Epithelial cell of prostate (primary cell): ENCODE measurements at regions not wholly inside any gene's neighbourhood (a gene's known extent, or its start where the extent isn't known, plus 50 kb on each side); places are given as distances from the start of the nearest gene placed in this dataset.

Experiments used
- DNase-seq: peaks from one replicate; pipeline ENCODE4 v3.0.0-alpha.2; 2011; ENCODE audit warnings: low read depth, low spot score
- H3K27ac ChIP-seq: fragments of 450-650 bp; 2 replicates; pipeline ENCODE4 v1.5.1; 2017; ENCODE audit warnings: mild to moderate bottlenecking

DNA sequence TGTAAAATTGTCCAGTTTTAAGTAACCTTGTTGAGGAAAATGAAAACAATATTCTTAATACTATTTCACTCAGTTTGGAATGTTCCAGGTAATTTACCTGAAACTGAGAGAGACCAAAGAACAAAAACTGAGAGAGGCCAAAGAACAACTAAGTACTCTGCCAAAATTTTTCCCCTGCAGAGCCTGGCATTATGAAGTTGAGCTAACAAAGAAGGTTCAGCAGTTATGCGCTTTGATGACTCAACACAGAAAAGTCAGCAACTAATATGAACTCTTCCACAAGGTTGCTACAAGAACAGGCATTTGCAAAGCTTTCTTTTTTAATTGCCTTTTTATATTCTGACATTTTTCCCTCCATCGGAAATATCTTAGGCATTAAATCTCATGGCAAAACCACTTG, 270.9 kb downstream of the CHRM3 start:
- no peak for DNase-seq
- no peak overlapping the region for H3K27ac ChIP-seq

DNA sequence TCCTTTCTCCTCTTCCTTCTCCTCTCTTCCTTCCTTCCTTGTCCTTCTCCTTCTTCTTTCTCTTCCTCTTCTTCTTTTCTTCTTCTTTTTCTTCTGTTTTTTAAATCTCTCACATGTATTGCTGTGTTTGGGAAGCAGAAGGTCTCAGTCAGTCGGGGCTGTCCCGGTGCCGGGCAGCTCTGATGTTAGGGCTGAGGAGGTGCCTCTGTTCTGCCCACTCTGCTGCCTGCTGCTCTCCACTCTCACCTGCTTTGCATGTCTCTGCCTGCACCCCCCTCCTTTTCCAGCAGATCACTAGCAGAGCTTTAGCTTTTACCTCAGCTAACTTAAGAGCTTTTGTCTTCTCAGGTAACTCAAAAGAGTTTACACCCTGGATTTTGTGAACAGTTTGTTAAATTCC, 276.6 kb downstream of the CHRM3 start:
- DNase-seq = no peak
- H3K27ac ChIP-seq = no peak overlapping the region

DNA sequence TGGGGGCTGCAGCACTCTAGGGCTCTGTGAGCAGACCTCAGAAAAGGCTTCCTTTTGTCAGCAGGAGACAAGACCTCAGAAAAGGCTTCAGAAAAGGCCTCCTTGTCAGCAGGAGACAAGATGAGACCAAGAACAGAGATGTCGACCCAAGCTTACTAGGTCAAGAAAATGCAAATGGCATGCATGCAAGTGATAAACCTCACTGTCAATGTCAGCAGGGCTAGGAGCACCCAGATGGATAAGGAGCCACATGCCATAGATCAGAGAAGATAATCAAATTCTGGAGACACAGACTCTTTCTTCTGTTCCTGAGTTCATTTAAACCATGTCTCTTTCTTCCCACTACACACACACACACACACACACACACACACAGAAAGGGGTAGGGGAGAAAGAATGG, 285.9 kb downstream of the CHRM3 start:
- no peak overlapping the region for H3K27ac ChIP-seq
- no peak for DNase-seq

DNA sequence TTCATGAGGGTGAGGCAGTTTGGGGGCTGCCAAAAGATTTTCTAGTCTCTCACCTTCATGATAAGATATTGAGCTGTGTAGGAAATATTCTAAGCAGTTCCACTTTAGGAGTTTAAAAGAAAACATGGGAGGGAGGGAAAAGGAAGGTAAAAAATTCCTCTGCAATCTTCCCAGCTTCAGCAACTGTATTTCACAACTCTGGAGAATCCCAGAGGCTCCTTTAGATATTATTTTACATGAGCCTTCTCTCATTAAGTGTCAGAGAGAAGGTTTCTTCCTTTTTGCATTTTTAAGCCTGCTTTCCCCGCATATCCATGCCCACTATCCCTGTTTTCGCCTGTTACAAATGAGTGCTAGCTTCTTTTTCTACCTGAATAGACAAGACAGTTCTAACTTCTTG, 289.4 kb downstream of the CHRM3 start:
- no peak for DNase-seq
- no peak overlapping the region for H3K27ac ChIP-seq

DNA sequence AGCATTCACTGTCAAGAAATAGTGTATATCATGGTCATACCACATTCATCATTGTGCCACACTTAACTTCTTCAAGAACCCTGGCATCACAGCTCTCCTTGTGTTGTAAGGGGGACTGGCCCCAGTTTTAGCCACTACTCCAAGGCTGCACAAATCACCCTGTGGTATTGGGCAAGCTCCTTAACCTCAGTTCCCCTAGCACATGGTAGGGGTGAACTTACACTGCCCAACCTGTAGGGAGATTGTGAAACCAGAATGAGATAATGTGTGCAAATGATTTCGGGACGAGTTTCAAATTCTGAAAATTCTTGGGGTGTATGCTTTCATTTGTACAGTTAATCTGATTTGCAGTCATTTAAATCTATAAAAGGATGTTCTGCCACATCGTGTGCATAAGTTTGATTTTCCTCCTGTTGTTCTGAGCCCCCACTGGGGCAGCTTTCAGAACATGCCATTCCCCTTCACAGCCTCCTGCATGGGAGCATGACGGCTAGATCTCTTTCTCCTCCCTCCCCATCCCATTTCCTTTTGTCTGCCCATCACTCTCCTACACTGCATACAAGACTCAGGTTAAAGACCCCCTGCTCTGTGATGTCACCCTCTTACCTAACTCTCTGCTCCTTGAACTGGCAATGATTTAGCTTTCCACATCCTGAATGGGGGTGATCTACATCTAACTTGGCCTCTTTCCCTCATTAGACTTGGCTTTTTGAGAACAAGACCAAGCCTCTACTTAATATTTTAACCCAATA, 290.3 kb downstream of the CHRM3 start:
- DNase-seq = no peak
- no peak overlapping the region for H3K27ac ChIP-seq

DNA sequence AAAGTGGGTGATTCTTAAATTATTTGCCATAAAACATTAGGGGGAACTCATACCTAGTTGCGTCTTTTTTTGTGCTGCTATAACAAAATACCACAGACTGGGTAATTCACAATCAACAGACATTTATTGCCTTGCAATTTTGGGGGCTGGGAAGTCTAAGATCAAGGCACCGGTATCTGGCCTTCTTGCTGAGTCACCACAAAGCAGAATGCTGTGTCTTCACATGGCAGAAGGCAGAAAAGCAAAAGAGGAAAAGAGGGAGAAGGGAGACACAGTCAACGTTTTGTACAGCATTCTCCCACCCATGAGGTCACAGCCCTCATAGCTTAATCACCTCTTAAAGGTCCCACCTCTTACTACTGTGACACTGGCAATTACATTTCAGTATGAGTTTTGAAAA, 291.0 kb downstream of the CHRM3 start:
- no peak for DNase-seq
- no peak overlapping the region for H3K27ac ChIP-seq

DNA sequence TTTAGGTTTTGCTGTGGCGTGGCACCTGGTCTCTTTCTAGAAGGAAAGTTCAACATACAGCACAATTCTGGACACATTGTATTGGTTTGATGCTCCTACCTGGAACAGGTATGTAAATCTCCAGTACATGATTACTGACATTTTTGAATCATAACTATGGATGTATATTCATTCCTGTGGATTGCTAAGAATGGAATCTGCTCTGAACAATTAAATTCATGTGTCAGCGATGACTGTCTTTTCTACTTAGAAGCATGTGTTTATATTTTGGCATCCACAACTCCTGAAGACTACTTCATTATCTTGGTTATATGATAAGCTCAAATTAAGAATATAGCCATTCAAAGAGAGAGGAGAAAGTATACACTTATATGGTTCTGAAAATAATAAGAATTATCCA, 291.8 kb downstream of the CHRM3 start:
- no peak overlapping the region for H3K27ac ChIP-seq
- no peak for DNase-seq

DNA sequence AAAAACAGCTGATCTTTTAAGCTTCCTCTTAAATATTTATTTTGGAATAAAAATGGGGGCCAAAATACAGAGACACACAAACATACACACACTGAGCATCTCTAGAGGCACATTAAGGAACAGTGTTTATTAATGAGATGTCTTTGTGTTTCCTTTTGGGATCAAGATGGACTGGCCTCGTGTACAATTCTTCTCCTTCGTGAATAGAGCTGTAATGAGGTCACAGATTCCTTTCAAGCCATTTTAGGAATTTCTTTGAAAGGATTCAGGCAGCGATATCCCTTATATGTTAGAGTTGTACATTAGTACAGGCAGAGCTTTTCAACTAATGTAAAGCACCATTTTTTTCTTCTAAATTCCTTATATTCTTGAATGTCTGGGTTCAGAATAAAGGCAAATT, 295.7 kb downstream of the CHRM3 start:
- no peak for DNase-seq
- H3K27ac ChIP-seq = no peak overlapping the region

DNA sequence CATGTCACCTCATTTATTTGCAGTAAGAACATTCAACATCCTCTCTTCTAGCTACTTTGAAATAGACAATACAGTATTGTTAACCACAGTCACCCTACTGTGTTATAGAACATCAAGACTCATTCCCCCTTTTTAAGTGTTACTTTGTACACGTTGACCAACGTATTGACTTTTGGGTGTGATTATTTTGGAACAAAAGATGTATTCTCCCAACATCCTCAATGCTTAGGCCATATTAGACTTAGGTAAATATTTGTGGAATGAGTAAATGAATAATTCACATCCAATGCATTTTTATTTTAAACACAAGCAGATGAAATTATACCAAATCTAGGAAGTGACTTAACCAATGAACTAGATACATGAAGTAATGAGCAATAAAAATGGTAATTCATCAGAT, 296.6 kb downstream of the CHRM3 start:
- no peak for DNase-seq
- no peak overlapping the region for H3K27ac ChIP-seq

DNA sequence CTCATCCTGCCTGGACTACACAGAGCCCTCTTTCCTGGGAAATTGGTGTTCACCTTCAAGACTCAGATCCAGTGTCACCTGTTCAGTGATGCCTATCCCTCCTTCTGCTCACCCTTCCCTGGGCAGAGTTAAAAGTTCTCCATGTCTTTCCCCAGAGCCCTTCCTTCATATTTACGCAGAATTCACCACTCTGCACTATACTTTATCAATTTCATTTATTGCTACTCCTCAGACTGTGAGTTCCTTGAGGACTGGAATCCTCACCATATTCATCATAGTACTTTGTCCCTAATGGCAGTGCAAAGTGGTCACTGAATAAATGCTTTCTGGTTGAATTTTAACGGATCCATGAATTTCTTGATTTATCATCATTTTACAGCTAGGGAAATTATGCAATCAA, 300.0 kb downstream of the CHRM3 start:
- no peak for DNase-seq

DNA sequence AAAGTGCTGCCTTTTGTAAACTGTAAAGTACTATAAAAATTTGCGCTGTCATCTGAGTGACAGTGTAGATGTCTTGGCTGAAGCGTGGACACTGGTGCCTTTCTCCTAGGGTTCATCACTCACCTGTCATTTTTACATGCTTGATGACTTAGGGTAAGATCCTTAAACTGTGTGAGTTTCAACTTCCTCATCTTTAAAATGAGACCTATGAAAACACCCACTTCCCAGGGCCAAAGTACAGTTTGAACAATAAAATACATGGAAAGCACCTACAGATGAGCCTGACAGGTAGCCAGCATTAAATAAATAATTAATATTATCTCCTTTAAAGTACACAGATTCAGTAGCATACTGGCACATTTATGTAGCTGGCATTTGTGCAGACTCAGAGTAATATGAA, 309.9 kb downstream of the CHRM3 start:
- no peak overlapping the region for H3K27ac ChIP-seq
- DNase-seq = no peak

More for the DNA sequence above, 300.0 kb downstream of the CHRM3 start:
- no peak overlapping the region for H3K27ac ChIP-seq

DNA sequence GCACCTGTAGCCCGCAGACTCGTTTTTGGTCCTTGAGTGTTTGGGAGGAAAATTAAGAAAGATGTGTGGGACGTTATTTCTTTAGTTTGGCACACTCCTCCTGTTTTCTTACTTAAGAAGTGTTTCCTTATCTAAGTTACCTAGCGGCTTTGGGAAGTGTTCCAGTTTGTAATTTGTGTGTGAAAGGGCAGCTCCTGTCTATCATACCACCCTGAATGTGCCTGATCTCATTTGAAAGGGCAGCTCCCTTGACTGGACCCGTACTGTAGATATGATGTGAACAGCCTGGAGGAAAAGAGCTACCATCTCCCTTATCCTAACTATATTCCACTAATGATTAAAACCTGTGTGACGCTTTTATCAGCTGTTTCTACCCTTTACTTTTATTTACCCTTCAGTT, 314.3 kb downstream of the CHRM3 start:
- no peak overlapping the region for H3K27ac ChIP-seq
- no peak for DNase-seq

DNA sequence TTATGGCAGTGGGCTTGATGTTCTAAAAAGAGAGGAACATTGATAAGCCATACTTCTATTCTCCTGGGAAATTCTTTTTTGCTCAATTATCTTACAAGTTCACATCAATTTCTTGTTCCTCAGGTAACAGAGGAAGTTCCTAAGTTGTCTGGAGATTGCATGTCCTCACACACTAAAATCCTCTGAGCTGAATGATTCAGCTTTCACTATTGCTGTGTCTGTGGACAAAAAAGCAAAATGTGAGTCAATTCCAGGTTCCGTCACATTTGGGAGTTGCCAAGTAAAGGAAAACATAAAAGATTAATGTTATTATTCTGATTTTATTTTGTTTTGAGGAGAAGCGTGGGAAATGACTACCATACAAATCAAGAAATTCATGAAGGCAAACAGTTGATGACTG, 316.7 kb downstream of the CHRM3 start:
- no peak for DNase-seq
- no peak overlapping the region for H3K27ac ChIP-seq

DNA sequence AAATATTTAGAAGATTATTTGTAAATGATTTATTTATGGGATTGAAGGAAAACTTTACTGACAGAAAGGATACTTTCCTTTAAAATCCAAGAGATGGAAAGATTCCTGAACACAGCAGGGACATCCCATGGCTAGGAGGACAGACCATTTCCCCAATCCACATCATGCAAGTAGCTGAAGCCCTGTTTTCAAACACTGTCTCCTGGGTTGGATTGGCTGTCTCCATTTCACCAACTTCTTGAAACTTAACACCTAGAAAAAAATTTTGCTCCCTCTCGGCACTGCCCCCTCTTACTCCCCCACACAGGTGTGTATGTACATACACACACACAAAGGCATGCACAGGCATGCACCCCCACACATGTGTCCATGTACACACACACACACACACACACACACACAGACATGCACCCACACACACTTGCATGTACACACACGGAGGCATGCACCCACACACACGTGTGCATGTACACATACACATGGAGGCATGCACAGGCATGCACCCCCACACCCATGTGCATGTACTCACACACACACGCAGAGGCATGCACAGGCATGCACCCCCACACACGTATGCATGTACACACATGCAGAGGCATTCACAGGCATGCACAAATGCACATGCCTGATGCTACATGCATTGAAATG, 320.0 kb downstream of the CHRM3 start:
- DNase-seq = no peak
- no peak overlapping the region for H3K27ac ChIP-seq

DNA sequence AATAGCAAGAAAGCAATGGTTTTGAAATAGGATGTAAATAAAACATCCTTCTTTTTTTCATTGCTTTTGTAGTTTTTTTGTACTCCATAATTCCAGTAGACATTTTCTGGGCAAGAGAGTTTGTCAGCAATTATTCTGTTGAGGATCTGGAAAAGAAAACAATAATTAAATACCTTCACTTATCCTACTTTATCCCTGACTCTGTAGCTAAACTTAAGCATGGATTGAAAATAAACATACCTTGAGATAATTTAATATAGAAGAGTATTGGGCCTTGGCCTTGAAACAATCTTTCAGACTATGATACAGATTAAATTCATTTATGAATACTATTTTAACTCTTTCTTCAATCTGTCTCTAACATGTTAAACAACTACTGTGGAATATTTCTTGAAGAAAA, 321.2 kb downstream of the CHRM3 start:
- no peak overlapping the region for H3K27ac ChIP-seq
- no peak for DNase-seq

DNA sequence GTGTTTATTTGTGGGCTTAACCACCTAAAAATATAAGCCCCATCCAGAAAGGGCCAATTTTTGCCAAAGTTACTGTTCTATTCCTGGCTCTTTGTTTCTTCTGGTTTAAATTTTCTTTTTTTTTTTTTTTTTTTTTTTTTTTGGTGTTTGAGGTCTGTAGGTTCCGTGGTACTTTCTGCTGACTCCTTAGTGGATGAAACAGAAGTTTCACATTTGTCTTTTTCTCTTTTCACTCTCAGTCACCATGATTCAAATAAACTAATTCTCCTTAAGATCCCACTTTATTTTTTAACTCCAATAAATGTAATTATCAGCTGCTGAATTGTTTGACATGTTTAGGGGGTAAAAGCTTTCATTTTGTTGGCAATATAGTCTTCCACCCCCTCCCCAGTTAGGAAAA, 322.3 kb downstream of the CHRM3 start:
- no peak overlapping the region for H3K27ac ChIP-seq
- DNase-seq = no peak

DNA sequence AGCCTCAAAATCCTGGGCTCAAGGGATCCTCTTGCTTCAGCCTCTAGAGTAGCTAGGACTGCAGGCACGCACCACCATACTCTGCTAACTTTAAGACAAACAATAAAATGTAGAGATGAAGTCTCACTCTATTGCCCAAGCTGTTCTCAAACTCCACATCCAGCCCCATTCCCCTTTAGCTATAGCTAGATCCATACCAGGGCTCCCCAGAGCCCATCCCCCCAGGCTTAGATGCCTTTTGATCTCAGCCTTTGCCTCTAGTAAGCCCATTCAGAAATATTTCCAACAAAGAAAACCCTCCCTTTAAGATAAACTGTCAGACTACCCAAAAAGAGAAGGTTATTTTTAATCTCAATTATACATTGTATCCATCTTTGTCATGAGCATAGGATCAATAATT, 325.4 kb downstream of the CHRM3 start:
- DNase-seq = no peak
- no peak overlapping the region for H3K27ac ChIP-seq

DNA sequence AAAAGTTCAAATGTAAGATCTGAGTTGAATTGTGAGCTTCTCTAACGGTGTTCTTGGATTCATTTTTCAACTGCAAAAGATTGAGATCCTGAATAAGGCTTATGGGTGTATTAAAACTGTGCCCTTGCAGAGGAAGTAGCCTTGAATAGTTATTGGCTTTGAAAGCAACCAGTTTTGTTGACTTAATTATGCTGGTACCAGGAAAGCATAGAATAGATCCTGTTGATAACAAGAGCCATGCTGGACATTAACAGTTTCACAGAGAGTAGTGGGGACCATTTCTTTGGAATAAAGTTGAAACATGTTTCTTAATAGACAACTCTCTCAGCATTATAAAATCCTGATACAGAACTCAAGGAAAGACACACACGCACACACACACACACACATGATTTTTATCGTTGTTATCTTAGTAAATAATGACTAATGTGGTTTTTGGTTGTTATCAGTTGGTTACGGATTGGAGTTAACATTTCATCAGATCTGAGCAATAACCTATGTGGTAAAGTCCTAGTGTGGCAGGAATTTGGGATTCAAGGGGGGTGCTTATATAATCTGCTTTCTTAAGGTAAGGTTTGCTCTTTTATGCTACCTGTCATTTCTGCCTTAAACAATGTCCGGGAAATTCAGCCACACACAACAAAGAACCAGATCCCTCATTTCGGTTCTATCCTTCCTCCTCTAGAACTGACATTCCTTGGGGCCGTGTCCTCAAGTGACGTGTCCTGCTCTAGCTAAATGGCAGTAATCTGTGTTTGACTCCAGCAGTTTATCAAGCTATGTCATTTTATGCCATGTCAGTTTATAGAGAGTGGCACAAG, 330.9 kb downstream of the CHRM3 start:
- H3K27ac ChIP-seq = no peak overlapping the region
- DNase-seq = no peak

DNA sequence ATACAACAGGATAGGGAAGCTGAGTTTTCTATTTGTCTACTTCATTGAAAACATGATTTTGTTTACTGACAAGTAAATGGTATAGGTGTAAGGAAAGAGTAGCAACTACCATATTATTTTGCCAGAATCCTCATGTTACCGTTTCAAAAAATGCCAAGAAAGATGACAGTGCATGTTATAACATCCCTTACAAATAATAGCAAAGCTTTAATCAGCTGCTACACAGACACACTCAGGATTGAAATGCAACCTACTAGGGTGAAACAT, 331.5 kb downstream of the CHRM3 start:
- H3K27ac ChIP-seq = no peak overlapping the region
- DNase-seq = no peak

DNA sequence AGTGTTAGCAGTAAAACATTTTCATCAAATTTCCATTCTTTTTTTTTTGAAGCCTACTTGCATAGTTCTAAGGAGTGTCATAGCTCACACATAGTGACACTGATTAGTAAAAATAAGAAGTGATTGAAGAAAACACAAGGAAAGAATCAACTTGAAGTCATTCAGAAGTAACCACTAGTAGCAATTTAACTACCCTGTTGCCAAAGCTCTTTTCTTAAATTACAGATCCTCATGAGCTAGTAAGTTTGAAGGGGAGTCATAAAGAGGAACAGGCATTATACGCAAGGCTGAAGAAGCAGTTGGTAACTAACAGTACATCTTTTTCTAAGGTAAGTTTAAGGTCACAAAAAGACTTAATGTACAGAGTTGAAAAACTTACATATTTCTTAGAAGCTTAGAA, 332.2 kb downstream of the CHRM3 start:
- no peak for DNase-seq
- H3K27ac ChIP-seq = no peak overlapping the region

DNA sequence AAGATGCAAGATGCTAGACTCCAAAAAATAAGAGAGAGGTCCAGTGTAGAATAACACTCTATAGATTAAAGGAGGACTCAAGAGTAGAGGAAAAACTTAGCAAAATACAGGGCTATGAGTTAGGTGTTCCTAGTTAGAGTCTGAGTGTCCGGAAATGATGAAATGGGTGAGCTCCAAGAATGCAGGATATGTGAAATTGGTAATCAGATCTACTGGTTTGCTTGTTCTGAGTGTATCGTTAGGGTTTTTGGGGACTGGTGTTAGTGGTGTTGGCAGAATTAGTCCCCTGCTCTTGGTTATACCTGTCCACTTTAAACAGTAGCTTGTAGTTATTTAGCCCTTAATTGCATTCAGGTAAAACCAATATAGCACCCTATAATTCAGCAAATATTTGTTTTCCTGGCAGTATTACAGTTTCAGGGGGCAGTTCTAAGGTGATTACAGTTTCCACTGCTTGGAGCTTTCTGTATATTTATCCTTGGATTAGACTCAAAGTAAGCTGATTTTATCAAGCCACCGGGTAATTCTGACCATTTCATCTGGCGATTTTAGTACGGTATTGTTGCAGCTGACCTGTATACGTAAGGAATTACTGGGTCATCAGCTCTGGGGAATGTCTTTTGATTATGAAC, 332.7 kb downstream of the CHRM3 start:
- H3K27ac ChIP-seq = no peak overlapping the region
- no peak for DNase-seq
